GM12873 (cell line): ENCODE measurements at regions not wholly inside any gene's neighbourhood (a gene's known extent, or its start where the extent isn't known, plus 50 kb on each side); places are given as distances from the start of the nearest gene placed in this dataset.

Experiments
- TF ChIP-seq, protein P1 (sequence below): IDR thresholded peaks from 2 replicates; pipeline ENCODE4 v1.5.1; 2012; ENCODE audit warnings: low read depth, mild to moderate bottlenecking, moderate library complexity, low read length, control low read depth; ENCODE audit not compliant: insufficient read depth; ENCODE audit errors: missing control alignments

DNA sequence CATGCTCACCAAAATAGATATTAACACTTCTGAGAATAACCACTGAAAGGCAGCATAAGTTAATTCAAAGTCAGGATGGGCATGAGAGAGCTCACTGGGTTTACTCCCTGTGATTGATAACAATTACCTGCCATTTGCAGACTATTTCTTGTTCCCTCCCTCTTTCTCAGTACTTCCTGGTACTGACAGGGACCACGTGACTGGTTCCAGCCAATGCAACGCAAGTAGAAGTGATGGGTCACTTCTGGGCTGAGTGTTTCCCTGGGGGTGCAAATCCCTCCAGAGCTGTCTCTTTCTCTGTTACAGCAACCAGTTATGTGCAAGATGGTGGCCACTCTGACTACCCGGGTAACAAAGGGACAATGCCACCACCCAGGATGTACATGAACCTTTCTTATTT is 118.8 kb downstream of the EFNB2 start:
- TF ChIP-seq, protein P1, sequence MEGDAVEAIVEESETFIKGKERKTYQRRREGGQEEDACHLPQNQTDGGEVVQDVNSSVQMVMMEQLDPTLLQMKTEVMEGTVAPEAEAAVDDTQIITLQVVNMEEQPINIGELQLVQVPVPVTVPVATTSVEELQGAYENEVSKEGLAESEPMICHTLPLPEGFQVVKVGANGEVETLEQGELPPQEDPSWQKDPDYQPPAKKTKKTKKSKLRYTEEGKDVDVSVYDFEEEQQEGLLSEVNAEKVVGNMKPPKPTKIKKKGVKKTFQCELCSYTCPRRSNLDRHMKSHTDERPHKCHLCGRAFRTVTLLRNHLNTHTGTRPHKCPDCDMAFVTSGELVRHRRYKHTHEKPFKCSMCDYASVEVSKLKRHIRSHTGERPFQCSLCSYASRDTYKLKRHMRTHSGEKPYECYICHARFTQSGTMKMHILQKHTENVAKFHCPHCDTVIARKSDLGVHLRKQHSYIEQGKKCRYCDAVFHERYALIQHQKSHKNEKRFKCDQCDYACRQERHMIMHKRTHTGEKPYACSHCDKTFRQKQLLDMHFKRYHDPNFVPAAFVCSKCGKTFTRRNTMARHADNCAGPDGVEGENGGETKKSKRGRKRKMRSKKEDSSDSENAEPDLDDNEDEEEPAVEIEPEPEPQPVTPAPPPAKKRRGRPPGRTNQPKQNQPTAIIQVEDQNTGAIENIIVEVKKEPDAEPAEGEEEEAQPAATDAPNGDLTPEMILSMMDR: no peak

DNA sequence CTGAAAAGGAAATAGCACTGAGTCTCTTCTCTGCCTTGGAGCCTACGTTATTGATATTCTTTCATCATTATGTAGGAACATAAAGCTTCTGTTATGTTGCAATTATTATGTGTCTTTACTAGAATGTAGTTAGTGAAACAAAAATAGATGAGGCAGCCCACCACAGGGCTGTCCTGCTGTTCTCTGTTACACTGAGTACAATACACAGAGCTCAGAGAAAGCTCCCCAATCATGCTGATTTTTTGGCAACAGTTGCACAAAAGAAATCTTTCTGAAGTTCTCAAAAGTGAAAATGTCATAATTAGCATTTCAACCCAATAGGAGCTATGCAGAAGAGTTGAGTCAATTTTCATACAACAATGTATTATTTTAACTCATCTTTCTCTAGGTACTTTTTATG is 119.5 kb downstream of the EFNB2 start:
- TF ChIP-seq, protein P1: no peak

DNA sequence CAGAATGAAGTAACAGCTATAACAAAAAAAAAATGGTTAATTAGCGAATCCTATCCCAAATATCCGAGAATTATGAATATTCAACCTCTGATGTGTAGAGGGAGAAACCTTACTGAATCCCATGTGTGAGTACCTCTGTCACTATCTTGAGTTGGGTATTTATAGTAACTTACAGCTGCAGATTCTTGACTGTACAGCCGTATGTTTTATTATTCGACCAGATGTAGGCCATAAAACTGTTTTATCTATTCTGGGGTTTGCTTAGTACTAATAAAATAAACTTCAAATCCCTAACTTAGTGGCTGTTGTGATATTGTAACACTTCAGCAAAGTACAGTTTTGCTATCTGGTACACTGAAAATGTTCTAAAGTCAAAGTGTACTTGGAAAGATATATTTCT is 120.0 kb downstream of the EFNB2 start:
- TF ChIP-seq, protein P1: no peak

DNA sequence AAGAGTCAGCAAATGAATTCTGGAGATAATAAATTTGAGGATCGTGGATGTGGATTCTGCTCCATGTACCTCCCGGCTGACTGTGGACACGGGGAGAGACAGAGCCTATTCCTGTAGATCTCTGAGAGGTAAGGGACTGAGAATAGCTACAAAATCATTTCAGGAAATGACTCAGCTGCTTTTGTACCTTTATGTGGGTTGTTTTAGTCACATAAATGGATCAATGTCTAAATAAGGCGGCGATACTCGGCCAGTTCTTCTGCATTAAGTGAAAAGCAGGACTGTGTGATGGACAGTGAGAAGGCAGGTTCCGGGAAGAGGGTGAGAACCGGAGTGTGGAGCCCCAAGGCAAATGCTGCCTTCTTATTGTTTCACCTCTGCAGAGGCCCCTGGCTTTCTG is 128.1 kb downstream of the EFNB2 start:
- TF ChIP-seq, protein P1: no peak

DNA sequence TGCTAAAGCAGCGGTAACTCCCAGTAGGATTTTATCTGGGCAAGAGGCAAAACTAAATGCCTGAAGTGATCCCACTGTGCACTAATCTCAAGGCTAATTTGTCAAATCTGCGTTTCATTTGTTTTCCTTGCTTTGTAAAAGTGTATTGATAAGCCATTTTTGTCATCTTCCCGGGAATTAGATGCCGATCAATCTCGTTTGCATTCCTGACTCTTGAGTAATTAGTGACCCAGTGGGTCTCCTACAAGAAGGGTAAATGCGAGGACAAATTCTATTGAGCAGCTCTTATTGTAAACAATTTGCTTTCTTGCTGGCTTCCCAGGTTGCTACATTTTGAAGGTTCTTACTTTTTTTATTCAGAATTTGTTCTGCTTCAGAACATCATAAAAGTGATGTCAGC is 129.7 kb downstream of the EFNB2 start:
- TF ChIP-seq, protein P1: no peak

DNA sequence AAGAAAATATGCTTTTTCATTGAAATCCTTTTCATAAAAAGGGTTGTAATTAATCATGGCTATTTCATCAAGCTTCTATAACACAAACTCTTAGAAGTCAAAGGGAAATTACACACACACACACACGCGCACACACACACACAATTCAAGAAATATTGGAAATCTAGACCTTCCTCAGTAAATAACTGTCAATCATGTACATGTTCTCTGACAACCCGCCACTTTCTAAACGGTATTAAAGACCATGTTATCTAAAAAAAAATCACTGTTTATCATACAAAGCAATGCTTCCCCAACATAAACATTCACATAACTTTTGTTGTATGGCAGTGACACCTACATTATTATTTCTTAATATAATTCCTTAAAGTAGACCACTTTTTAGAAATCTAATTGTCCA is 132.2 kb downstream of the EFNB2 start:
- TF ChIP-seq, protein P1: no peak

DNA sequence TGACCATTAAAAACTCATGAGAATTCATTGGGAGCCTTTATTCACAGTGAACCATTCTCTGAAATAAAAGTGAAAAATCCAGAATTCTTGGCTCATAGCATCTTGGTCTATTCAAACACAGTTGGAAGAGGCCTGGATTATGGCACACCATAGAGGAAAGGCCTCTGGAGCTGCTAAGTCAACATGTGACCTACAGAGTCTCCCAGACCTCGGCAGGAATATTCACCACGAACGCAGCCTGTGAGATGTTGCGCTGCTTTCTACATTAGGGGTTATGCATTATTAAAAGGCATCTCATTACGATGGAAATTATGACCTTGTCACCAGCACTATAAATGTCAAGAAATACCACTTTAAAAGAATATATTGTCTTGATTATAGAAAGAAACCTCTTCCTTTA is 132.6 kb downstream of the EFNB2 start:
- TF ChIP-seq, protein P1: no peak
